NB4 (cell line): ENCODE measurements at regions not wholly inside any gene's neighbourhood (a gene's known extent, or its start where the extent isn't known, plus 50 kb on each side); places are given as distances from the start of the nearest gene placed in this dataset.

Experiments
- MYC ChIP-seq: IDR thresholded peaks from 2 replicates; pipeline ENCODE4 v1.6.1; 2011; ENCODE audit warnings: low read depth, low read length
- POLR2A ChIP-seq: IDR thresholded peaks from 2 replicates; pipeline ENCODE4 v1.6.1; 2011; ENCODE audit warnings: mild to moderate bottlenecking; ENCODE audit not compliant: insufficient read length; ENCODE audit errors: extremely low read depth
- TF ChIP-seq, protein P1 (sequence below): IDR thresholded peaks from one replicate; pipeline ENCODE4 v1.5.1; 2012; ENCODE audit warnings: low read depth, low read length
- TF ChIP-seq, protein P2 (sequence below): IDR thresholded peaks from 2 replicates; pipeline ENCODE4 v1.6.1; 2011; ENCODE audit warnings: low read depth, low read length

DNA sequence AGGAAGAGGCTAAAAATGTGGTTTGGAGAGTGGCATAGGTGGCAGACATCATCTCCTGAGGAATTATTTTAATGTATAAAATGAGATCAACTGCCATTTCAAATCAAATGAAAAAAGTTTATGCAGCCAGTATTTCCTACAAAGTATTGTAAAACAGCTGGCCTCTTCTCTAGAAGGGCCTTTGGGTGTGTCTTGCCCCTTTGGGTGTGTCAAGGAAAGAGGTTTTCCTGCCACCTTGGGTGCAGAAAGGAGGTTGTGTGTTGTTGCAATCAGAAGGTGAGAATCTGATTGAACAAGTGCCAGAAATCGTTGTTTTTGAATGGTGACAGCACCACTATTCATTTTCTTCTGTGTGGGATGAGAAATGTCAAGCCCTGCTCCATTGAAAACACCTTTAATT, 127.4 kb downstream of the RMI1 start:
- TF ChIP-seq, protein P1, sequence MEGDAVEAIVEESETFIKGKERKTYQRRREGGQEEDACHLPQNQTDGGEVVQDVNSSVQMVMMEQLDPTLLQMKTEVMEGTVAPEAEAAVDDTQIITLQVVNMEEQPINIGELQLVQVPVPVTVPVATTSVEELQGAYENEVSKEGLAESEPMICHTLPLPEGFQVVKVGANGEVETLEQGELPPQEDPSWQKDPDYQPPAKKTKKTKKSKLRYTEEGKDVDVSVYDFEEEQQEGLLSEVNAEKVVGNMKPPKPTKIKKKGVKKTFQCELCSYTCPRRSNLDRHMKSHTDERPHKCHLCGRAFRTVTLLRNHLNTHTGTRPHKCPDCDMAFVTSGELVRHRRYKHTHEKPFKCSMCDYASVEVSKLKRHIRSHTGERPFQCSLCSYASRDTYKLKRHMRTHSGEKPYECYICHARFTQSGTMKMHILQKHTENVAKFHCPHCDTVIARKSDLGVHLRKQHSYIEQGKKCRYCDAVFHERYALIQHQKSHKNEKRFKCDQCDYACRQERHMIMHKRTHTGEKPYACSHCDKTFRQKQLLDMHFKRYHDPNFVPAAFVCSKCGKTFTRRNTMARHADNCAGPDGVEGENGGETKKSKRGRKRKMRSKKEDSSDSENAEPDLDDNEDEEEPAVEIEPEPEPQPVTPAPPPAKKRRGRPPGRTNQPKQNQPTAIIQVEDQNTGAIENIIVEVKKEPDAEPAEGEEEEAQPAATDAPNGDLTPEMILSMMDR: no peak
- no peak for TF ChIP-seq POLR2A
- no peak for TF ChIP-seq MYC
- TF ChIP-seq, protein P2, sequence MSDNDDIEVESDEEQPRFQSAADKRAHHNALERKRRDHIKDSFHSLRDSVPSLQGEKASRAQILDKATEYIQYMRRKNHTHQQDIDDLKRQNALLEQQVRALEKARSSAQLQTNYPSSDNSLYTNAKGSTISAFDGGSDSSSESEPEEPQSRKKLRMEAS: no peak
